Upper lobe of right lung (tissue), 1 donor: ENCODE measurements at regions not wholly inside any gene's neighbourhood (a gene's known extent, or its start where the extent isn't known, plus 50 kb on each side); places are given as distances from the start of the nearest gene placed in this dataset.

Experiments
- ATAC-seq: fragments of 200-7000 bp; cut with Tn5 transposase; one replicate; pipeline ENCODE4 v1.9.1; 2020; ENCODE audit warnings: mild to moderate bottlenecking, moderate library complexity
- DNase-seq: peaks from one replicate; pipeline ENCODE4 v3.0.0-alpha.2; 2020
- H3K27ac ChIP-seq: fragments of 200-600 bp; one replicate; pipeline ENCODE4 v1.8.0; 2022
- H3K27me3 ChIP-seq: fragments of 200-600 bp; one replicate; pipeline ENCODE4 v1.8.0; 2022; ENCODE audit warnings: mild to moderate bottlenecking
- H3K36me3 ChIP-seq: fragments of 200-600 bp; one replicate; pipeline ENCODE4 v1.8.0; 2022
- H3K4me1 ChIP-seq: fragments of 200-600 bp; one replicate; pipeline ENCODE4 v1.8.0; 2022
- H3K4me3 ChIP-seq: fragments of 200-600 bp; one replicate; pipeline ENCODE4 v1.8.0; 2022; ENCODE audit warnings: mild to moderate bottlenecking
- H3K9me3 ChIP-seq: fragments of 200-600 bp; one replicate; pipeline ENCODE4 v1.8.0; 2022
- CTCF ChIP-seq: fragments of 200-600 bp; IDR thresholded peaks from one replicate; pipeline ENCODE4 v1.8.0; 2022; ENCODE audit warnings: antibody characterized with exemption
- intact Hi-C: fragments of 100-400 bp; cut with DNase I; formaldehyde crosslinking; loops from one replicate; pipeline ENCODE4 v1.11.0; 2022
- donor health status: DM: no; HTN: yes; CAD: no; lungs with severe emphysema.

GRCh38 chr18:78861116-78861515, 118.5 kb upstream of the SALL3 start:
- DNase-seq (no peak), ATAC-seq (no peak)
- no peaks in the 10 kb centered on the region for H3K36me3 ChIP-seq
- no peak for TF ChIP-seq CTCF
- peaks cover 22% of the 10 kb centered on the region for H3K27me3 ChIP-seq
- H3K27ac ChIP-seq = no peak overlapping the region
- H3K9me3 ChIP-seq = no peaks in the 10 kb centered on the region
- intact Hi-C loops = no loop called here
- H3K4me3 ChIP-seq = no peak overlapping the region
- H3K4me1 ChIP-seq = no peaks in the 10 kb centered on the region

GRCh38 chr18:78861706-78862105, 117.9 kb upstream of the SALL3 start:
- H3K4me1 ChIP-seq = no peaks in the 10 kb centered on the region
- H3K4me3 ChIP-seq = no peak overlapping the region
- no peak for ATAC-seq
- peaks cover 22% of the 10 kb centered on the region for H3K27me3 ChIP-seq
- TF ChIP-seq CTCF = no peak
- no peaks in the 10 kb centered on the region for H3K9me3 ChIP-seq
- DNase-seq = no peak
- intact Hi-C loops = no loop called here
- no peaks in the 10 kb centered on the region for H3K36me3 ChIP-seq
- no peak overlapping the region for H3K27ac ChIP-seq

- no peak overlapping the region for H3K4me3 ChIP-seq
- no peaks in the 10 kb centered on the region for H3K4me1 ChIP-seq
- TF ChIP-seq CTCF = no peak
- intact Hi-C loops = no loop called here
- H3K36me3 ChIP-seq = no peaks in the 10 kb centered on the region
- no peak overlapping the region for H3K27ac ChIP-seq
- ATAC-seq (no peak), DNase-seq (no peak)
- peaks cover 22% of the 10 kb centered on the region for H3K27me3 ChIP-seq
- H3K9me3 ChIP-seq = no peaks in the 10 kb centered on the region
Measured at GRCh38 chr18:78862395-78862794, 117.2 kb upstream of the SALL3 start.

GRCh38 chr18:78865056-78865598, 114.5 kb upstream of the SALL3 start:
- H3K4me1 ChIP-seq = no peaks in the 10 kb centered on the region
- ATAC-seq (no peak), DNase-seq (no peak)
- no peaks in the 10 kb centered on the region for H3K9me3 ChIP-seq
- no peaks in the 10 kb centered on the region for H3K36me3 ChIP-seq
- H3K27ac ChIP-seq = no peak overlapping the region
- intact Hi-C loops = no loop called here
- H3K4me3 ChIP-seq = no peak overlapping the region
- TF ChIP-seq CTCF = no peak
- peaks cover 24% of the 10 kb centered on the region for H3K27me3 ChIP-seq

GRCh38 chr18:78865771-78866310, 113.8 kb upstream of the SALL3 start:
- intact Hi-C loops = no loop called here
- H3K36me3 ChIP-seq = no peaks in the 10 kb centered on the region
- H3K9me3 ChIP-seq = no peaks in the 10 kb centered on the region
- DNase-seq (no peak), ATAC-seq (peak; percentile 36)
- H3K4me3 ChIP-seq = no peak overlapping the region
- TF ChIP-seq CTCF = no peak
- H3K27me3 ChIP-seq = peaks cover 28% of the 10 kb centered on the region
- H3K27ac ChIP-seq = no peak overlapping the region
- no peaks in the 10 kb centered on the region for H3K4me1 ChIP-seq

- peak; percentile 28 for ATAC-seq
- no peak for DNase-seq
- intact Hi-C loops = no loop called here
Measured at GRCh38 chr18:78867131-78867530, 112.5 kb upstream of the SALL3 start.

More at GRCh38 chr18:78867131-78867530, 112.5 kb upstream of the SALL3 start:
- Histone ChIP-seq H3K9me3 (no peaks in the 10 kb centered on the region), H3K27ac (no peak overlapping the region), H3K27me3 (peaks cover 35% of the 10 kb centered on the region), H3K4me3 (no peak overlapping the region), H3K4me1 (no peaks in the 10 kb centered on the region), H3K36me3 (no peaks in the 10 kb centered on the region)
- no peak for TF ChIP-seq CTCF
